ENCODE measurements at regions not wholly inside any gene's neighbourhood (a gene's known extent, or its start where the extent isn't known, plus 50 kb on each side); places are given as distances from the start of the nearest gene placed in this dataset.

- H3K79me2 ChIP-seq (ENCODE audit: insufficient read depth, low read length): no peaks in the 10 kb centered on the region
- H2AFZ ChIP-seq (ENCODE audit: low read length): no peak overlapping the region
- no peaks in the 10 kb centered on the region for H3K9me3 ChIP-seq (ENCODE audit: insufficient read depth, low read depth, low read length)
- H3K36me3 ChIP-seq (ENCODE audit: insufficient read depth, low read length): no peaks in the 10 kb centered on the region
- no peaks in the 10 kb centered on the region for H3K27me3 ChIP-seq (ENCODE audit: insufficient read depth, low read length, poor library complexity, severe bottlenecking)
- no peak for TF ChIP-seq CTCF (conservative IDR thresholded peaks at IDR 0.05; ENCODE audit: low read length)
- no peak for TF ChIP-seq EZH2phosphoT487 (IDR thresholded peaks at IDR 0.05; ENCODE audit: borderline replicate concordance)
- no peak overlapping the region for H3K4me3 ChIP-seq (ENCODE audit: low read length, poor library complexity, severe bottlenecking)
- no peaks in the 10 kb centered on the region for H4K20me1 ChIP-seq (ENCODE audit: insufficient read depth, low read length, poor library complexity, severe bottlenecking)
- H3K4me1 ChIP-seq (ENCODE audit: insufficient read depth, low read length, poor library complexity, severe bottlenecking): no peaks in the 10 kb centered on the region
- H3K9ac ChIP-seq (ENCODE audit: low read depth, low read length, poor library complexity, severe bottlenecking): no peak overlapping the region
- no peaks in the 10 kb centered on the region for H3F3A ChIP-seq (ENCODE audit: low read depth)
- H3K4me2 ChIP-seq (ENCODE audit: low read depth, low read length, poor library complexity, severe bottlenecking): no peak overlapping the region
- H3K9me2 ChIP-seq (replicated peaks; ENCODE audit: low read depth, low read length): no peaks in the 10 kb centered on the region
These were observed 89.2 kb upstream of the GLRA2 start for GRCh38 chrX:14440106-14440505.

DNA sequence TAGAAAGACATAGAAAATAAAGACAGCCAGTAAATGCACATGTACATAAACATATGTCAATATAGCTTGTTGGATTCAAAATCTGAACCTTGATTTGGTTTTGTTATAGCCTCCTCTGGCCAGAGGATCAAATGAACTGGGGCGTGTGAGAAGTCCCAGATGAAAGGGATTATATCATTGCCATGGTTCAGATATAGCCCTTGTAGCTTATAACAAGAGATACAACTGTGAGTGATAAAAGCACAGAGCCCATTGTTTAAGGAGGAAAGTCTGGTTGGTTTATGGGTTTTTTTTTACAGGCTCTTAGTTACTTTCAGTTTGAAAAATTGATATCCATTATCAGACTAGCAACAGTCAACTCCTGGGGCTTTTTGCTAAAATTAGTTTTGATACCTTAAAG lies 101.7 kb upstream of the GLRA2 start:
- H3K9ac ChIP-seq (ENCODE audit: low read depth, low read length, poor library complexity, severe bottlenecking): no peak overlapping the region
- H4K20me1 ChIP-seq (ENCODE audit: insufficient read depth, low read length, poor library complexity, severe bottlenecking): no peaks in the 10 kb centered on the region
- TF ChIP-seq CTCF (conservative IDR thresholded peaks at IDR 0.05; ENCODE audit: low read length) (no peak), EZH2phosphoT487 (IDR thresholded peaks at IDR 0.05; ENCODE audit: borderline replicate concordance) (no peak)

GRCh38 chrX:14420841-14421240 lies 108.5 kb upstream of the GLRA2 start:
- Histone ChIP-seq H3K9me3 (ENCODE audit: insufficient read depth, low read depth, low read length) (no peaks in the 10 kb centered on the region), H3K4me3 (ENCODE audit: low read length, poor library complexity, severe bottlenecking) (no peak overlapping the region), H4K20me1 (ENCODE audit: insufficient read depth, low read length, poor library complexity, severe bottlenecking) (no peaks in the 10 kb centered on the region), H3K36me3 (ENCODE audit: insufficient read depth, low read length) (no peaks in the 10 kb centered on the region), H3K4me2 (ENCODE audit: low read depth, low read length, poor library complexity, severe bottlenecking) (no peak overlapping the region), H3K9me2 (replicated peaks; ENCODE audit: low read depth, low read length) (no peaks in the 10 kb centered on the region), H3K4me1 (ENCODE audit: insufficient read depth, low read length, poor library complexity, severe bottlenecking) (no peaks in the 10 kb centered on the region), H2AFZ (ENCODE audit: low read length) (no peak overlapping the region), H3K79me2 (ENCODE audit: insufficient read depth, low read length) (no peaks in the 10 kb centered on the region), H3K9ac (ENCODE audit: low read depth, low read length, poor library complexity, severe bottlenecking) (no peak overlapping the region), H3F3A (ENCODE audit: low read depth) (no peaks in the 10 kb centered on the region), H3K27me3 (ENCODE audit: insufficient read depth, low read length, poor library complexity, severe bottlenecking) (no peaks in the 10 kb centered on the region)
- TF ChIP-seq EZH2phosphoT487 (IDR thresholded peaks at IDR 0.05; ENCODE audit: borderline replicate concordance) (no peak), CTCF (conservative IDR thresholded peaks at IDR 0.05; ENCODE audit: low read length) (no peak)

More for the DNA sequence above, 101.7 kb upstream of the GLRA2 start:
- Histone ChIP-seq H3K27me3 (ENCODE audit: insufficient read depth, low read length, poor library complexity, severe bottlenecking) (no peaks in the 10 kb centered on the region), H3K79me2 (ENCODE audit: insufficient read depth, low read length) (no peaks in the 10 kb centered on the region), H3K4me3 (ENCODE audit: low read length, poor library complexity, severe bottlenecking) (no peak overlapping the region), H3F3A (ENCODE audit: low read depth) (no peaks in the 10 kb centered on the region), H3K36me3 (ENCODE audit: insufficient read depth, low read length) (no peaks in the 10 kb centered on the region), H3K4me1 (ENCODE audit: insufficient read depth, low read length, poor library complexity, severe bottlenecking) (no peaks in the 10 kb centered on the region), H2AFZ (ENCODE audit: low read length) (no peak overlapping the region), H3K9me3 (ENCODE audit: insufficient read depth, low read depth, low read length) (no peaks in the 10 kb centered on the region), H3K9me2 (replicated peaks; ENCODE audit: low read depth, low read length) (no peaks in the 10 kb centered on the region), H3K4me2 (ENCODE audit: low read depth, low read length, poor library complexity, severe bottlenecking) (no peak overlapping the region)

Data from Loucy (cell line).